Non-pigmented ciliary epithelial cell (primary cell): ENCODE measurements at regions not wholly inside any gene's neighbourhood (a gene's known extent, or its start where the extent isn't known, plus 50 kb on each side); places are given as distances from the start of the nearest gene placed in this dataset.

ENCODE experiments used
- DNase-seq: peaks from one replicate; pipeline ENCODE4 v3.0.0-alpha.2; 2010; ENCODE audit warnings: low read depth

- DNase-seq = peak; percentile 40
Observed at GRCh38 chr3:148379763-148380382, 317.8 kb upstream of the AGTR1 start.

- DNase-seq = no peak
Observed at GRCh38 chr3:148381051-148381450, 316.7 kb upstream of the AGTR1 start.

DNA sequence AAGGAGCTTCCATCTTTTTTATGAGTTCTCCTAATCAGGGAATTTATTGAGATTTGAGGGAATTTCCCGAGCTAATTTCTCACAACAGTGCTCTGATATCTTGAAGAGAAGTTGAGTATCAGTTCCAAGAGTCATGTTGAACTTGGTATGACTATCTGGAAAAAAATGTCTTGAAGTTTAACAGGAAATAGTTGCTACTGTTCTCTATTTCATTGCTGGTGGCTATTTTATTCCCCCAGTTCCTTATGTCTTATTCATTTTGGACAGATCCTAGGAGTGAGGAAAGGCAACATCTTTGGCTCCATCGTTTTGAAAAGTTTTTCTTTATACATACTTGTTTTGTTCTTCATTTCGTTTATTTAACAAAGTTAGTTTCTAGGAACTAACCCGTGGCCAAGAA is 307.8 kb upstream of the AGTR1 start:
- peak; percentile 32 for DNase-seq

GRCh38 chr3:148395821-148396220 is 301.9 kb upstream of the AGTR1 start:
- no peak for DNase-seq

GRCh38 chr3:148400754-148401153 is 296.9 kb upstream of the AGTR1 start:
- DNase-seq = no peak

DNA sequence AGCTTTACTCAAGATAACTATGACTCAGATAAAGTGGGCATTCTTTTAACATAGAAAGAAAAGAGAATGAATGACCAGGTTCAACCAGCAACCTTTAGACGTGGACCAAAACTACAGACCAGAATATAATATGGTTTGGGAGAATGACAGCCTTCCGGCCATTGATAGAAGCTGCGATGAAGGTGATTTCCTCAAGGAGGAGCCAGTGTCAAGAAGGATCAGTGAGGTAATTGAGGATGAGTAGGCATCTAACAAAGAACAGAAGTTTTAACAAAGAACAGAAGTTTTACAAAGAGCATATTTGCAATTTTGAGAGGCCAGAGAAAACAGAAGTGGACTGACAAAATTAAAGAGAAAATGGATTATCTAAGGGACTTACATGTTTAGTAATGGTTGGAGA is 289.0 kb upstream of the AGTR1 start:
- no peak for DNase-seq

- DNase-seq = no peak
Observed at GRCh38 chr3:148420242-148420641, 277.5 kb upstream of the AGTR1 start.

DNA sequence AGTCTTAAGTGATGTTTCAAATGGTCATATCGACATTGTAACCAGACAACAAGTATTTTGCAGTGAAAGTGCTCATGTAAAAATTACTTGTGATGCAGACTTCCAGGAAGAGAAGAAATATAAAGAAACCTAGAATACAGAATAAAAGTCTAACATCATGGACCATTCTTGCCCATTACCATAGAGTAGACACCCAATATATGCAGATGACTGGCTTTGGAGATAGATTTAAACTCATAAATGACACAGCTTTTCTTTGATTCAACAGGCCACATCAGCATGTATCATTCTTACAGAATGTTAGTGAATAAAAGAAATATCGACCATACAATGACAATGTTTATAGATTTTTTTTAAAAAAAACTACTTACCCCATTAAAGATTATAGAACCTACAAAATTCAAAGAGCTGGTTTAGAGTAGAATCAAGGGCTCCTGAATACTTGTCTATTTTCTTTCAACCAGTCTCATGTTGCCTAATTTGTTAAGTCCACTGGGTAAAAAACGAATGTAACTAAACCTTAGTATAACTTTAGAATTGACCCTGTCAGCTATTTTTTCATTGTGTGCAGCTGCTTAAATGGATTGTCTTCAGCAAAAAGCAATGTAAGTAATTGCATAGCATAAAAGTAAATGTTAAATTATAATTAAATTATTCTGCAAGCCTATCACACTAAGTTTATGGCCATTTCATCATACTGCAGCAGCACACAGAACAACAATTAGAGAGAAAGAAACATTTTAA is 268.7 kb upstream of the AGTR1 start:
- no peak for DNase-seq

DNA sequence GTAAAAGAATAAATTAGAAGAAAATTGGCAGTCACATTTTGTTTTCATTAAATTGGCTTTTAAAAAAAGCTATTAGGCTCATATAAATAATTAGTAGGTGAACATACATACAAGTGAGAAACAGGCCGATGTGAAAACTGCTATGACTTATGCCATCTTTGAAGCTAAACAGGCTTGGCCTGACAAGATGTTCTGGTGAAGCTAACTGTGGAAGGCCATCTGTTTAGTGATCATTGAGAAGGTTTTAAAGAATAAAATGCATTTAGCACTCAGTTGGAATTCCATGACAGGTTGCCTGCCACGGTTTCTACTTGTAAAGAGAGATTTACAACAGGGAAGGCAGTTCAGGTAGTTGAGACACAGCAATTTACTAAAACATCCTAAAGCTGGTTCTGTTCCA is 264.0 kb upstream of the AGTR1 start:
- no peak for DNase-seq

- no peak for DNase-seq
Observed at GRCh38 chr3:148435534-148435933, 262.2 kb upstream of the AGTR1 start.

DNA sequence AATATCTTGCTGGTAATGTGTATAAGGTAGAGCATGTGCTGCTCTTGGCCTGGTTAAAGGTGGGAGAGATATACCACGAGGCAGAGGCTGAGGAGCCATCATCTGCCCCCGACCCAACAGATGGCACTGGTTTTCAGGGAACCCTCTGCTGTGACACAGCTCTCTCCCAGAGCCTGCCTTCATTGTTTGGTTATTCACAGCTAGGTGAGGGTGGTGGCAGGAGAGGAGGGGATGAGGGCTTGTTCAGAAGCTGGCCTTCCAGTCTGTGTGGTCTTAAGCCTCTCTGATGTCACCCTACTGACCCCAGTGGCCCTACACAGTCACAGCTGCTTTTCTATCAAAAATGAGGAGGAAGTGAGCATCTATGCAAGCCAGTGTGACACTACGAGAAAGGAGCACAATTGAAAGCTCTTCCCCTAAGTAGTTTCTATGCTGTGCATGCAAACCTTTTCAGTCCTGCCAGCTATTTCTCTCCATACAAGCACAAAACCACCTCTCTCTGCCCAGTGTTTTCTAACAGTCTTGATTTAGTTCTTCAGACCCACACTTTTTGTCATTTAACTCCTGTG is 258.4 kb upstream of the AGTR1 start:
- no peak for DNase-seq

- no peak for DNase-seq
Observed at GRCh38 chr3:148441191-148441590, 256.5 kb upstream of the AGTR1 start.

GRCh38 chr3:148450819-148451218 is 246.9 kb upstream of the AGTR1 start:
- no peak for DNase-seq

DNA sequence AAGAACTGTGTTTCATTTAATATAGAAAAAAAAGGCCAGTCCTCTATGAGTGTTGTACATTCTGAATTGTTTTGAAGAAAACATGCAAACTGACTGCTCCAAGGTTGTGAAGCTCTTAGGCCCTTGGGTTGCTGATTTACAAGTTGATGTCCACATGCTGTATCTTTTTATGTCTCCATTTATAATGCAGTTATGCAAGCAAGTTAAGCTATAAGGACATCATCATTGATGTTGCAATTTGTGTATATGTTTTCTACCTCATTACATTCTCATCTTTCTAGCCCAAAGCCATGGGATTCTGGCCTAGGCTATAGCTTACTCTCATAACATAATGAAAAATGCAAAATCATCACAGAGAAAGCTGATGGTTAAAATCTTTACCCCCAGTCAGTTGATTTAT is 245.7 kb upstream of the AGTR1 start:
- DNase-seq = no peak

- no peak for DNase-seq
Observed at GRCh38 chr3:148453781-148454191, 243.9 kb upstream of the AGTR1 start.

- no peak for DNase-seq
Observed at GRCh38 chr3:148455098-148455497, 242.6 kb upstream of the AGTR1 start.

GRCh38 chr3:148457886-148458285 is 239.8 kb upstream of the AGTR1 start:
- no peak for DNase-seq

- DNase-seq = no peak
Observed at GRCh38 chr3:148459931-148460513, 237.7 kb upstream of the AGTR1 start.

- DNase-seq = no peak
Observed at GRCh38 chr3:148460686-148461085, 237.0 kb upstream of the AGTR1 start.

DNA sequence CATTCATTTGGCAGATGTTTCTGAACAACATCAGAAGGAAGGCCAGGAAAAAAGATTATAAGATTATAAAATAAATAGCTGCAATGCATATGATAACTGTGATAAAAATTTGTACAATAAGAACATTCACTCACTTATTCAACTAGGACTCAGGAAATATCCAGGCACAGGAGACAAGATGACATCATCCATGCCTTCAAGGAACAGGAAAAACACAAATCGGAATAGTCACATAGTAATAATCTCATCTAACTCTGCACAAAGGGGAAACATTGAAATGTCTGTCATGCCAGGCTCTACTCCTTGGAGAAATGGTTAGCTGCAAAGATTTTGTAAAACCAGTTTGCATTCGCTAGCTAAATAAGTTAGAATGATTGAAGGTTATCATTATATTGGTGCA is 233.5 kb upstream of the AGTR1 start:
- DNase-seq = peak; percentile 11

DNA sequence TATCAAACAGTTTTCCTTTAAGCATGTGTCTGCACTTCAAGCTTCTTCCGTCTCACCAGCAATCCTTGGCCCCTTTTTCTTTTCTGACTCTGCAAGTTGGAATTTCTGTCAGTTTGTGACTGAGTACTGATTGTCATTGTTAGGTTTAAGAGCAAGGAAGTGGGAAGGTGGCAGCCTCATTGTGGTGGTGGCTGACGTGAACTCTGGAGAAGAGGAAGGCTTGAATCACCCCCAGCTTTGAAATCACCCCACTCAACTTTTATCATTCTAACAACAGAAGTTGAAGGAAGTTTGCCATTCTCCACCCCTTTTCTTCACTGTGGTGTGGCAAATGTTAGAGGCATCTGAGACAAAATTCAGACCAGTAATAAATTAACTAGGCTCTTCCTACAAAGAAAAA is 231.6 kb upstream of the AGTR1 start:
- peak; percentile 32 for DNase-seq

- no peak for DNase-seq
Observed at GRCh38 chr3:148466980-148467740, 230.5 kb upstream of the AGTR1 start.
